GM23338 (cell line): ENCODE measurements at regions not wholly inside any gene's neighbourhood (a gene's known extent, or its start where the extent isn't known, plus 50 kb on each side); places are given as distances from the start of the nearest gene placed in this dataset.

Source experiments
- ATAC-seq: fragments of 200-7000 bp; cut with Tn5 transposase; 3 replicates; pipeline ENCODE4 v1.9.1; 2020
- DNase-seq: peaks from one replicate; pipeline ENCODE4 v3.0.0-alpha.2; 2015; ENCODE audit warnings: low spot score
- H2AFZ ChIP-seq: fragments of 200-600 bp; sonication (generic); 2 replicates; pipeline ENCODE4 v1.8.0; 2016; ENCODE audit warnings: antibody characterized with exemption, mild to moderate bottlenecking, moderate library complexity
- H3F3A ChIP-seq: fragments of 200-600 bp; sonication (generic); replicated peaks from 2 replicates; pipeline ENCODE4 v1.8.0; 2017; ENCODE audit warnings: antibody characterized with exemption, mixed run types, low read depth
- H3K27ac ChIP-seq: fragments of 200-600 bp; sonication (generic); 2 replicates; pipeline ENCODE4 v1.6.1; 2016; ENCODE audit warnings: low read depth
- H3K27me3 ChIP-seq: fragments of 200-600 bp; sonication (generic); 2 replicates; pipeline ENCODE4 v1.8.0; 2016; ENCODE audit warnings: mild to moderate bottlenecking, mixed run types, moderate library complexity; ENCODE audit not compliant: insufficient read depth
- H3K36me3 ChIP-seq: fragments of 200-600 bp; sonication (generic); 2 replicates; pipeline ENCODE4 v1.8.0; 2016; ENCODE audit warnings: mild to moderate bottlenecking; ENCODE audit not compliant: insufficient read depth
- H3K4me1 ChIP-seq: fragments of 200-600 bp; sonication (generic); 2 replicates; pipeline ENCODE4 v1.8.0; 2016; ENCODE audit warnings: mild to moderate bottlenecking, moderate library complexity; ENCODE audit not compliant: insufficient read depth
- H3K4me2 ChIP-seq: fragments of 200-600 bp; sonication (generic); 2 replicates; pipeline ENCODE4 v1.7.1; 2017; ENCODE audit warnings: mixed run types
- H3K4me3 ChIP-seq: fragments of 200-600 bp; sonication (generic); 2 replicates; pipeline ENCODE4 v1.6.1; 2016; ENCODE audit warnings: mixed run types
- H3K79me2 ChIP-seq: fragments of 200-600 bp; sonication (generic); replicated peaks from 2 replicates; pipeline ENCODE4 v1.8.0; 2017; ENCODE audit warnings: mild to moderate bottlenecking; ENCODE audit not compliant: insufficient read depth
- H3K9me2 ChIP-seq: fragments of 200-600 bp; sonication (generic); 2 replicates; pipeline ENCODE4 v1.8.0; 2017; ENCODE audit not compliant: insufficient read depth
- H4K20me1 ChIP-seq: fragments of 200-600 bp; sonication (generic); replicated peaks from 2 replicates; pipeline ENCODE4 v1.8.0; 2017; ENCODE audit warnings: mild to moderate bottlenecking; ENCODE audit not compliant: insufficient read depth
- H3K27ac Mint-ChIP-seq: 2 replicates; pipeline ENCODE4 v1.8.0; 2020; ENCODE audit warnings: inconsistent platforms, mild to moderate bottlenecking, moderate library complexity, mixed read lengths
- H3K27me3 Mint-ChIP-seq: 3 replicates; pipeline ENCODE4 v1.8.0; 2022; ENCODE audit warnings: low read depth, mild to moderate bottlenecking, moderate library complexity, mixed read lengths, inconsistent platforms; ENCODE audit not compliant: insufficient read depth, poor library complexity
- H3K36me3 Mint-ChIP-seq: 3 replicates; pipeline ENCODE4 v1.8.0; 2021; ENCODE audit warnings: low read depth, mild to moderate bottlenecking, inconsistent platforms, moderate library complexity, mixed read lengths
- H3K4me1 Mint-ChIP-seq: 3 replicates; pipeline ENCODE4 v1.8.0; 2020; ENCODE audit warnings: mild to moderate bottlenecking, inconsistent platforms, mixed read lengths
- H3K4me3 Mint-ChIP-seq: 3 replicates; pipeline ENCODE4 v1.8.0; 2021; ENCODE audit warnings: moderate library complexity, mild to moderate bottlenecking, inconsistent platforms, mixed read lengths
- H3K9me3 Mint-ChIP-seq: 3 replicates; pipeline ENCODE4 v1.8.0; 2020; ENCODE audit warnings: moderate library complexity, mild to moderate bottlenecking, inconsistent platforms, mixed read lengths
- CREB1 ChIP-seq: fragments of 250-450 bp; sonication (Bioruptor Pico); IDR thresholded peaks from 2 replicates; pipeline ENCODE4 v1.5.0; 2020; ENCODE audit warnings: low read depth, mild to moderate bottlenecking, moderate library complexity
- CTCF ChIP-seq, 2 experiments: fragments of 200-600 bp in 1 of 2; sonication (generic) in 1 of 2; conservative IDR thresholded peaks; 2 replicates each; pipeline versions ENCODE4 v1.5.1 to v1.6.1; 2016 to 2017; ENCODE audit warnings: antibody characterized with exemption in 2 of 2, low read depth in 2 of 2, mild to moderate bottlenecking in 2 of 2, moderate library complexity in 1 of 2
- ETS1 ChIP-seq: IDR thresholded peaks from 2 replicates; pipeline ENCODE4 v1.6.1; 2016; ENCODE audit warnings: antibody characterized with exemption
- EZH2 ChIP-seq: fragments of 200-600 bp; sonication (generic); IDR thresholded peaks from one replicate; pipeline ENCODE4 v1.8.0; 2017; ENCODE audit warnings: antibody characterized with exemption, mild to moderate bottlenecking, low read depth; ENCODE audit not compliant: unreplicated experiment
- EZH2phosphoT487 ChIP-seq: fragments of 200-600 bp; sonication (generic); IDR thresholded peaks from one replicate; pipeline ENCODE4 v1.8.1; 2018; ENCODE audit warnings: antibody characterized with exemption; ENCODE audit not compliant: unreplicated experiment
- JUNB ChIP-seq: IDR thresholded peaks from one replicate; pipeline ENCODE4 v1.6.1; 2016; ENCODE audit warnings: antibody characterized with exemption; ENCODE audit not compliant: unreplicated experiment
- NANOG ChIP-seq: IDR thresholded peaks from 2 replicates; pipeline ENCODE4 v1.6.1; 2016; ENCODE audit warnings: antibody characterized with exemption, borderline replicate concordance
- POLR2AphosphoS5 ChIP-seq: IDR thresholded peaks from 2 replicates; pipeline ENCODE4 v1.6.1; 2016; ENCODE audit warnings: antibody characterized with exemption, low read depth
- ZNF331 ChIP-seq: fragments of 250-450 bp; sonication (Bioruptor Pico); IDR thresholded peaks from 2 replicates; pipeline ENCODE4 v1.5.0; 2020; ENCODE audit warnings: low read depth, mild to moderate bottlenecking, moderate library complexity

GRCh38 chr5:174381241-174381640 is 335.7 kb downstream of the NSG2 start (continued):
- no peak for TF ChIP-seq CTCF (conservative IDR thresholded peaks at IDR 0.05; ENCODE audit: low read depth in 2 of 2)
- TF ChIP-seq JUNB: no peak
- TF ChIP-seq ETS1: no peak
- no peak for TF ChIP-seq CREB1 (CRISPR knock-in tag)
- no peak for TF ChIP-seq EZH2phosphoT487
- TF ChIP-seq NANOG: no peak

- no peak overlapping the region for H3K4me3 ChIP-seq
- no peaks in the 10 kb centered on the region for H3K36me3 ChIP-seq
- H4K20me1 ChIP-seq: no peaks in the 10 kb centered on the region
- peaks cover 4% of the 10 kb centered on the region for H3K4me1 Mint-ChIP-seq
- ATAC-seq (no peak), DNase-seq (no peak)
- H3K79me2 ChIP-seq: no peaks in the 10 kb centered on the region
- H3F3A ChIP-seq: no peaks in the 10 kb centered on the region
- no peaks in the 10 kb centered on the region for H3K9me2 ChIP-seq
- H3K27ac Mint-ChIP-seq: no peak overlapping the region
- no peak overlapping the region for H3K27ac ChIP-seq
- no peaks in the 10 kb centered on the region for H3K9me3 Mint-ChIP-seq
- TF ChIP-seq CREB1 (CRISPR knock-in tag) (no peak), NANOG (no peak), ZNF331 (CRISPR knock-in tag) (no peak), EZH2 (no peak), CTCF (conservative IDR thresholded peaks at IDR 0.05; ENCODE audit: low read depth in 2 of 2) (no peak), ETS1 (no peak), POLR2AphosphoS5 (no peak)
- no peak overlapping the region for H3K4me3 Mint-ChIP-seq
- no peak overlapping the region for H3K4me2 ChIP-seq
- no peak overlapping the region for H2AFZ ChIP-seq
- H3K27me3 ChIP-seq: no peaks in the 10 kb centered on the region
- H3K4me1 ChIP-seq: peaks cover 3% of the 10 kb centered on the region; the same call in 1 of the 2 replicates
- no peaks in the 10 kb centered on the region for H3K27me3 Mint-ChIP-seq
- no peaks in the 10 kb centered on the region for H3K36me3 Mint-ChIP-seq
Observed at GRCh38 chr5:174383210-174384167, 338.0 kb downstream of the NSG2 start.
